Superior temporal gyrus (tissue), 1 donor: ENCODE measurements at regions not wholly inside any gene's neighbourhood (a gene's known extent, or its start where the extent isn't known, plus 50 kb on each side); places are given as distances from the start of the nearest gene placed in this dataset.

Source experiments
- DNase-seq: peaks from one replicate; pipeline ENCODE4 v3.0.0-alpha.2; 2016; ENCODE audit errors: extremely low spot score

- DNase-seq, result no peak
Measured at GRCh38 chr5:4990462-4990861, 149.7 kb upstream of the ADAMTS16 start.

GRCh38 chr5:4991925-4992324 is 148.2 kb upstream of the ADAMTS16 start:
- no peak for DNase-seq

- no peak for DNase-seq
Measured at GRCh38 chr5:4995014-4995413, 145.1 kb upstream of the ADAMTS16 start.

GRCh38 chr5:5005353-5005752 is 134.8 kb upstream of the ADAMTS16 start:
- DNase-seq, result no peak

DNA sequence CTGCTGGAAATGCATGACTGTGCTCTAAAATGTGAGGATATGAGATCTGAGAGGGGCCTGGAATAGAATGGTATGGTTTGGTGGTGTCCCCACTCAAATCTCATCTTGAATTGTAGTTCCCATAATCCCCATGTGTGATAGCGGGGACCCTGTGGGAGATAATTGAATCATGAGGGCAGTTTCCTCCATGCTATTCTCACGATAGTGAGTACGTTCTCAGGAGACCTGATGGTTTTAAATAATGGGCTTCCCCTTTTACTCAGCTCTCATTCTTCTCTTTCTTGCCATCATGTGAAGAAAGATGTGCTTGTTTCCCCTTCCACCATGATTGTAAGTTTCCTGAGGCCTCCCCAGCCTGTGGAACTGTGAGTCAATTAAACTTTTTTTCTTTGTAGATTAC is 133.6 kb upstream of the ADAMTS16 start:
- DNase-seq, result no peak

- no peak for DNase-seq
Measured at GRCh38 chr5:5009240-5009639, 130.9 kb upstream of the ADAMTS16 start.

- DNase-seq, result no peak
Measured at GRCh38 chr5:5011151-5011550, 129.0 kb upstream of the ADAMTS16 start.

DNA sequence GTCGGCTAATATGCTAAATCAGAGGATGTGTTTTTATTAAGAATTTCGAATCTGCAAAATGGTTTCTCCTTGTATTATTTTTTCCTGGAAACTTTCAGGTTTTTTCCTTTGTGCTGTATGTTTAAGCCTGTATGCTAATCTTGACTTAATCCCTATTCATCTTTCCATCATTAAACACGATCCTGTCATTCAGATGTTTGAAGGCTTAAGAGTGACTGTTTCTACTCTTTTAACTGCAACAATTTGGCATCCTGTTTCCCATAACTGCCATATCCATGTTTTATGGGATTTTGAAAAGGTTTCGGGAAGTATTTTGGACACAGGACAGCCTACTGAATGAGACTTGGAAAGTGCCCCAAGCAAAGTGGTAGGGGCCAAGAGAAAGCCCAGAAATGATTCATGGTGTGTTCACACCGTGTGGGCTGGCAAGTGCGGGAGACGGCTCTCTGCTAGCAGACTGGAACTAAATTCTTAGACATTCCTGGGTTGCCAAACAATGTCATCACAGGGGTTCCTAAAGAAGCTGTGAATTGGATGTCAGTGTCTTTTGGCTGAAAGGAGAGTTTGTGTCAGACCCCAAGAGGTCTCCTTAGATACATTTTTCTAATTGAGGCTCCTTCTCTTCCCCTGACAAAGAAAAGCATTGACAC is 125.4 kb upstream of the ADAMTS16 start:
- peak; percentile 17 for DNase-seq

DNA sequence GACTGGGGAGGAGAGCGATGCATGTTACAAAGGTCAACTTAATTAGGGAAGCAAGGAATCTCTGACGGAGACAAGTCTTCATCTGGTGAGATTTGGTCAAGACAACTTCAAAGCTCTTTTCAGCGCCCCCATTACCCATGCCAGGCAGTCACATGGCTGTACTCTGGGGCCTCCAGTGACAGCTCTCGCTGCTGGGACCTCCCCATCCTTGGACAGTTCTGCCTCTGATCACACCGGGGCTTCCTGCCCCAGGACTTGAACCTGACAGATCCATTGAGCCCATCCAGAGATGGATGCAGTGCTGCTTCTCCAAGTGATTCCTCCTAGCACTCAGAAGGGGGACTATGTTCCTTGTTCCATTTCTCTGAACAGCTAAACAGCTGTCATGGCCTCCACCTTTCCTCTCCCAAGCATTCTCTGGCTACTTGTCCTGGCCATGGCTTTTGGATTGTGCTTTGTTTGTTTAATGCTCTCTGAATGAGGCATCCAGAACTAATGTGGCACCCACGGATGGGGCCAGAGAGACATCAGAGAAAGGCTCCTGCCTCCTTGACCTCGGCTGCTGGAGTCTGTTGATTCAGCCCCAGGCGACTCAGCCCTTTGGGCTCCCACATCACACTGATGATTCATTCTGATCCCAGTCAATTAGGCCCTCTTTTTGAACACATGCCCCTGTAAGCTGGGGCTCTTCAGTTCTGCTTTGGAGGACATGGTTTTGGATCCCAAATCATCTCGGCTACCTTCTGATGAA is 122.1 kb upstream of the ADAMTS16 start:
- no peak for DNase-seq

GRCh38 chr5:5018578-5018970 is 121.6 kb upstream of the ADAMTS16 start:
- no peak for DNase-seq

GRCh38 chr5:5021436-5021835 is 118.7 kb upstream of the ADAMTS16 start:
- DNase-seq, result no peak

GRCh38 chr5:5025098-5025773 is 114.9 kb upstream of the ADAMTS16 start:
- no peak for DNase-seq

- no peak for DNase-seq
Measured at GRCh38 chr5:5025774-5026408, 114.2 kb upstream of the ADAMTS16 start.

DNA sequence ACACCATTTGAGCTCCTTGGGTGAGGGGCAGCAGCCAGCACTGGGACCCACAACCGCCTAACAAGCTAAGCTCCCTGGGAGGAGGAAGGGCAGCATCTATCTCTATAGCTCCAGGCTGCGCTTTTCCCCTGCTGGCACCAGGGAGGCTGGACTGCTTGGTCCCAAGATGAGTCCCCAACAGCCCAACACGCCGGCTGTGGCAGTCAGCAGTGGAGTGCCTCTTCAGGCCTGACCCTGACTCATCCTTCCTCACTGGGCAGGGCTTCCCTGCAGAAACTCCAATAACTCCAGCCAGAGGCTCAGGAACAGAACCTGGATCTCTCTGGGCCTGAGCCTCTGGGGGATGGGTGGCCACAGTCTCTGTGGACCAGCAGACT is 113.7 kb upstream of the ADAMTS16 start:
- no peak for DNase-seq

- DNase-seq, result no peak
Measured at GRCh38 chr5:5031665-5032064, 108.5 kb upstream of the ADAMTS16 start.

- no peak for DNase-seq
Measured at GRCh38 chr5:5037674-5038073, 102.5 kb upstream of the ADAMTS16 start.

DNA sequence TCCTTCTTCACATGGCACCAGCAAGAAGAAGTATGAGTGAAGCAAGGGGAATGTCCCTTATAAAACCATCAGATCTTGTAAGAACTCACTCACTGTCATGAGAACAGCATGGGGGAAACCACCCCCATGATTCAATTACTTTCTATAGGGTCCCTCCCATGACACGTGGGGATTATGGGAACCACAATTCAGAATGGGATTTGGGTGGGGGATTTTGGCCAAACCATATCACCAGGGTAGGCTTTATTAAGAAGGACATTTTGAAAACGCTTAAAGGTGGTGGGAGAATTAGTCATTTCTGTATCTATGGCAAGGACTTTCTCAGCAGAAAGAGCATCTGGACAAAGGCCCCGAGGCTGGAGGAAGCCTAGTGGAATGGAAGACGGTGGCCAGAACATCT is 100.2 kb upstream of the ADAMTS16 start:
- DNase-seq, result no peak

GRCh38 chr5:5040712-5041111 is 99.4 kb upstream of the ADAMTS16 start:
- DNase-seq, result no peak

DNA sequence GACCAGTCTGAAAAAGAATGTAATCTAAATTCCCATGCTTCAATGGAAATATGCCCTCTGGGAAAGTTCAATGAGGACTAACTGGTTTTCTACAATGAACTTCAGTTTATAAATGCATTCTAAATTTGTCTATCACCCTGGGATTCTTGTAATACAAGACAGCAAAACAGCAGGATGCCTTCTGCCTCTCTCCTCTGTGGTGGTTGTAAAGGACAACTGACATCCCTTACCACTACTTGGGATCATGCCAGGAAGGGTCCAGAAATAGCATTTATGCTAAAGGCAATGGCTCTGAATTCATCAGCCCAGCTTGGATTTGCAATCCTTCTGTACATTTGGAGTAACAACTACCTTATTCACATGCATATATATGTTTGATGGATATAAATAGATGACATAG is 97.3 kb upstream of the ADAMTS16 start:
- no peak for DNase-seq

GRCh38 chr5:5043346-5043745 is 96.8 kb upstream of the ADAMTS16 start:
- no peak for DNase-seq

DNA sequence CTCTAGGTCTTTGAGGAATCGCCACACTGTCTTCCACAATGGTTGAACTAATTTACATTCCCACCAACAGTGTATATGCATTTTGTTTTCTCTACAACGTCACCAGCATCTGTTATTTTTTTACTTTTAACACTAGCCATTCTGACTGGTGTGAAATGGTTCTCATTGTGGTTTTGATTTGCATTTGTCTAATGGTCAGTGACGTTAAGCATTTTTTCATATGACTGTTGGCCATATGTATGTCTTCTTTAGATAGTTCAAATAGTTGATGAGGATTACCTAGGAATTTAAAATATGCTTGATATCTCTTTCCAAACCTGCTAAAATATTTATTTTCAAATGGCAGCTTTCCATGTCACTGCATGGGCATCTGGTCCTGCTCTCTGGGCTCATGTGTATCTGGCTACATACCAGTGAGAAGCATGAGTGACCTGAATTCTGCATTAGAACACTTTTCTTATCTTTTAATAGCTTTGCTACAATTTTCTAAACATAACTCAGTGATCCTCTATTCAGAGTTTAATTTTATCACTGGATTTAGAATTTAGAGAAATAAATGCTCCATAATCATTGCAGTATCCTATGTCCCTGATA is 95.8 kb upstream of the ADAMTS16 start:
- no peak for DNase-seq
